NCI-H1105 treated with DMSO at 0.1 percent for 48 hours (cell line): ENCODE measurements at regions not wholly inside any gene's neighbourhood (a gene's known extent, or its start where the extent isn't known, plus 50 kb on each side); places are given as distances from the start of the nearest gene placed in this dataset.
"Not testable (repeated sequence)": the region's sequence is repeated elsewhere in the genome, so short reads cannot be mapped to it uniquely, and the experiment has no call there.

Experiments used
- DNase-seq: peaks from one replicate; lab custom pipeline; 2025; lab: John Stamatoyannopoulos, UW

GRCh38 chr5:158202801-158203200, 343.9 kb upstream of the CLINT1 start:
- no peak for DNase-seq

- peak; percentile 30 for DNase-seq
Measured at GRCh38 chr5:158200619-158201018, 341.7 kb upstream of the CLINT1 start.

GRCh38 chr5:158198636-158199035, 339.7 kb upstream of the CLINT1 start:
- no peak for DNase-seq

DNA sequence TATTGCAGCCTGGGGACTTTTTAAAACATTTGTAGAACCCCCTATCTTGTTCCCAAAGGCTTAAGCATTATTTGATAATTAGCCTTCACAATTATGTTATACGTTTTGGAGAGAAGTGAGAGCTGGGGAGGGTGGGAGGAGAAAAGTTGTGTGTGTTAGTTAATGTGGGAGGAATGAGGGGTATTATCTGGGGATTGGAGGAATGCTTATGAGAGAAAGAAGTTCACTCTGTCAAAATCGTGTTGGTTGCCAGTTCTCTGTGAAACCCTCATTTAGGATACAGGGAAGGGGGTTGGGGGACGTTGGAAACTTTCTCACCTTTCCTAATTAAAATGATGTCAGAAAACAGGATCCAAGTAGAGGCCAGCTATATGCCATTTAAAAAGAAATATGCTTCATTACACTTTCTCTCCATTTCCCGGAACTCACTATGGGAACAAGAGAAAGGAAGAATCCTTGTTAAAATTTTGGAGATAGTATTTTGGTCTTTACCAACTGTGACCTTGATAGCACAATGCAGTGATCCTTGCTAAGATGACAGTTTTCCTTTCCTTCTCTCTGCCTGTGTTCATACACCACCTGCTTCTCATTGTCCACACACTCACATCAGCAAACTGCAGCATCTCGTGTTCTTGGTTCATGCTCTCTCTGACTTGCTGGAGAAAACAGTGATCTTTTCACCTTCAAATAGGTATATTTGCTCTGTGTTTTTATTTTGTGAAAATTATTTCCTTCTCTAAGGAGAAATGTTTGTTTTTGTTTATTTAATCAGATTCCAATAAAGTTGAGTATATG, 336.7 kb upstream of the CLINT1 start:
- no peak for DNase-seq

- no peak for DNase-seq
Measured at GRCh38 chr5:158194561-158194976, 335.6 kb upstream of the CLINT1 start.

DNA sequence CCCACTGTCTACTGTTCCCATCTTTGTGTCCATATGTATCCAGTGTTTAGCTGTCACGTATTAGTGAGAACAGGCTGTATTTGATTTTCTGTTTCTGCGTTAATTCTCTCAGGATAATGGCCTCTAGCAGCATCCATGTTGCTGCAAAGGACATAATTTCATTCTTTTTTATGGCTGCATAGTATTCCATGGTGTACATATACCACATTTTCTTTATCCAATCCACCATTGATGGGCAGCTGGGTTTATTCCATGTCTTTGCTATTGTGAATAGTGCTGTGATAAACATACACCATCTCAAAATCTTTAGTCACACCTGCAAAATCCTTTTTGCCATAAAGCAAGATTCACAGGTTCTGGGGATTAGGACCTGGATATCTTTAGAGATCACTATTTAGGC, 334.4 kb upstream of the CLINT1 start:
- DNase-seq = not testable (repeated sequence)

- DNase-seq = no peak
Measured at GRCh38 chr5:158180407-158180806, 321.5 kb upstream of the CLINT1 start.

DNA sequence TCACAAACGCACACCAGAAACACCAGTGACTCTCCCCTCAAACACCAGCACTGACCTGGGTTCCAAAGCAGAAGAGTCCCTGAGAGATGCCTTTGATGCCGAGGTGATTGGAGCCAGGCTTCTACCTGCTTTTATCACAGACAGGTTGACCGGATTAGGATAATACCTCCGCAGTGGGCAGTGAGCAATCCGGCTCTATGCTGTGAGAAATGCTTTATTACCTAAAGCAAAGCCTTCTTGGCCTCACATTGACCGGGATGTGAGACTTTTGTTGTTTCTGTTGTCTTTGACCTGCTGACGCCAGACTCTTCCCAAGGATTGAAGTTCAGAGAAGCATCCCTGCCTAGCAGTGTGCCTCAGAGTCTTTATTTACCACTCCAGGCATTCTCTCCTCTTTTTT, 320.3 kb upstream of the CLINT1 start:
- DNase-seq = no peak

- no peak for DNase-seq
Measured at GRCh38 chr5:158178535-158178934, 319.6 kb upstream of the CLINT1 start.

- no peak for DNase-seq
Measured at GRCh38 chr5:158177146-158177545, 318.2 kb upstream of the CLINT1 start.

- no peak for DNase-seq
Measured at GRCh38 chr5:158175934-158176481, 317.1 kb upstream of the CLINT1 start.

DNA sequence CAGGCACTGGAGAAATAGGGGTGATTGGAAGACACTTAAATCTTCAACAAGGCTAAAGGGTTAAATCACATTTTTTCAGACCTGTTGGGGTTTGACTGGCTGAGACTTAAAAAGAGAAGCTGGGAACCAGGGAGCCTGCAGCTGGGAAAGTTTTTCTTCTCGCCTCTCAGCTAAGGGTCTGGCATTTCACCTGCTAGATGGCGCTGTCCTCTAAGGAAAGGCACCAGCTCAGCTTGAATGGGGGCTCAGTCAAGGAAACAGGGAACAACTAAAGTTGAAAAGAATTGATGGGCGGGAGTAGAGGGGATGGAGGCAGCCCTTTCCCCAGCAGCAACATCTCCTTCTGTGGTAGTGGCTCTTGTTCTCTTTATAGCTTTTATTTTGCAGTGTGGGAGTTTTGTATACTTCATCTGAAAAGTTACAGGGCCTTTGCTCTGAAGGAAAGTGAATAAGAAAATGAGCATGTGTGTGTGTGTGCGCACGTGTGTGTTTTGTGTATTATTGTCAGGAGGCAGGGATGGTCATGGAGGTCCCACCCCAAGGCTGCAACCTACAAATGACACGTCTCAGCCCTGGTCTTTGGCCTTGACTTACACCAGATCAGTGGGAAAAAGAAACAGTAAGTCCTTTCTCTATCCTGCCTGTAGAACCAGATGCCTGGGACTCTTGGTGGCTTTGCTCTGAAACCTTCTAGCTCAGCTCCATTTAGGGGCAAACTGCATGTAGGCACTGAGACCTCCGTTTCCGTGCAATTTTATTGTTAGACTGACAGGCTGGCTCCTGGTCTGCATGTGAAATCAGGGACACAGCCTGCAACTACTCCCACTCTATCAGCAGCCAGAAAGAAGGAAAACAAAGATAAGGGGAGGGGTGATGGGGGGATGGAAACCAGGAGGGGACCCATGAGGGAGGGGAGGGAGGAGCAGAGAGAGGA, 316.2 kb upstream of the CLINT1 start:
- DNase-seq = peak; percentile 24

GRCh38 chr5:158174026-158174425, 315.1 kb upstream of the CLINT1 start:
- DNase-seq = no peak

DNA sequence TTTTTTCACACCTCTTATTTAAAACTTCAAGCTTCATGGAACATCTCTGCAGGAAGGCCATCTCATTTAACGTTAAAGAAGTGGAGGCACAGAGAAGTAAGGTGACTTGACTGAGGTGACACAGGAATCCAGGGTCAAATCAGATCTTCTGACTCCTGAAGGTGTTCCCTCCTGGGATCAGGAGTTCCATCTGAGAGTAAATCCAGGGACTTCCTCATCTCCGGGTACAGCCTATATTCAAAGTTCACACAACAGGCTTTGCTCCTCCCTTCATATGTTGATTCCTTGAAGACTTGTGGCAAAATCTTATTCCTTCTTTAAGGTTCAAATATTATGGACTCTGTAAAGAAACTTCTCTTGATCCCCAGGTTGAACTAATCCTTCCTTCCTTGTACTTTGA, 313.1 kb upstream of the CLINT1 start:
- DNase-seq = no peak

GRCh38 chr5:158170534-158170933, 311.6 kb upstream of the CLINT1 start:
- no peak for DNase-seq

DNA sequence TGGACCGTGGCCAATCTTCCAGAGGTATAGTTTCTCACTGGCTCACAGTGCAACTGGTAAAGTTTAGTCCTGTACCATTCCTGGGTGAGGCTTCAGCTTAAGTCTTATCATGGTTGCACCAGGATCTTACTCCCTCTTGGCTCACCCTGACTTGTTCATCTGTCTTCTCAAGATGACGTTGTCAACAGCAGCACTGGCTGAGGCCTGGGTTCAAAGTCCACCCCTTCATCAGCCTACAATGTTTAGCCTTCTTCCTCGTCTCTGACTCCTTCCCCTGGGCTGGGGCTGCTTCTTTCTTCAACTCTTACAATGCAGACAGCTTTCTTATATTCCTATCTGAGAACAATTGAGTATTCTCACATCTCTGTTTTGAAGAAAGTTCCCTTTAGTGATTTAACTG, 311.1 kb upstream of the CLINT1 start:
- DNase-seq = no peak

- DNase-seq = no peak
Measured at GRCh38 chr5:158166424-158166823, 307.5 kb upstream of the CLINT1 start.

DNA sequence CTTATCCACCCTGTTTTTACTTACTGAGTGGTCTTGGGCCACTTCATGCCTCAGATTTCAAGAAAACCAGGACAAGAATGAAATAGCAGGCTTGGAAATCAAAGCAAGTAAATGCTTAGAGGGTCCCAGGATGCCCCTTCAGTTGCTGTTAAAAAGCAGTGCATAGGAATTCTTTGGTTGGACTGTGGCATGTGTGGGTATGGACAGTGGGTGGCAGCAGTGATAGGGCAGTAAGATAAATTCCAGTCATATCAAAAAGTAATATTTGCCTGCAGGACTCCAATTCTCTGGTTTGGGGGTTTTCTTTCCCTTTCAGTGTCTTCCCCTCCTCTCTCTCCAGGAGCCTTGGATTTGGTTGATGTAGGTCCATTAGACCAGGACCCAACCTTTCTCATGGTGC, 306.7 kb upstream of the CLINT1 start:
- DNase-seq = no peak

- DNase-seq = no peak
Measured at GRCh38 chr5:158164296-158165047, 305.5 kb upstream of the CLINT1 start.

GRCh38 chr5:158163451-158164295, 304.7 kb upstream of the CLINT1 start:
- no peak for DNase-seq

- DNase-seq = no peak
Measured at GRCh38 chr5:158162479-158163034, 303.6 kb upstream of the CLINT1 start.
